Epithelial cell of prostate (primary cell): ENCODE measurements at regions not wholly inside any gene's neighbourhood (a gene's known extent, or its start where the extent isn't known, plus 50 kb on each side); places are given as distances from the start of the nearest gene placed in this dataset.

Experiments used
- DNase-seq: peaks from one replicate; pipeline ENCODE4 v3.0.0-alpha.2; 2011; ENCODE audit warnings: low read depth, low spot score
- H3K27ac ChIP-seq: fragments of 450-650 bp; 2 replicates; pipeline ENCODE4 v1.5.1; 2017; ENCODE audit warnings: mild to moderate bottlenecking

DNA sequence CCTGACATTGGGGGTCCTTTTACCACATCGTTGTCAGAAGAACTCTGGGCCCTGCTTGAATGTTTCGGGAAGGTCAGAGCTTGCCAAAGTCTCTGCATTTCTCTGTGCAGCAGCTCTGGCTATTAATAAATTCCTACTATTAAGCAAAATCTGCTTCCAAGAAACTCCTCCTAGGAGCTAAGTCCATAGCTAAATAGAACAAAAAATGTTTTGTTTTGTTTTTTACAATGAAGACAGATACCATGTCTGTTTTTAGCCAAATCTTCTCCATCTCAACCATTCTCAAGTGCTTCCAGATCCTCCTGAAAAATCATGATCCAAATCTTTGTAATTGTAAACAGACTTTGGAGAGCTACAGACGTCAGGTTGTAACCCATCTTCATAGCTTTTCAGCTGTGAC is 161.6 kb downstream of the SPATA18 start:
- DNase-seq = no peak
- no peak overlapping the region for H3K27ac ChIP-seq

DNA sequence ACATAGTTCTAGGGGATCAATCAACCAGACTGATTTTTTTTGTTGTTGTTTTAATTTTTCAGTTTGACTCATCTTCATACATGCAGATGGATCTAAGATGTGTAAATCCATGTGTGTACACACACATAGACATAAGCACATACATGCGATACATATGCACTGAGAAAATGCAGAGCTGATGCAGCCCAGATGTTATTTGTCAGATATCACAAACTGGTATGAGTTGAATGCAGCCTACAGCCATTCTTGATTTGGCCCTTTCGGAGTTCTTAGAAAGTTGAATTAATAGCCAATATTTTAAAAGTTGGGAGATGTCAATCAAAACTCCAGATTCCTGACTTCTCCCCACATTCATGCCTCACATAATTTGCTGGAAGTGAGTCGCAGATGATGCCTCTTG is 180.4 kb downstream of the SPATA18 start:
- no peak for DNase-seq
- no peak overlapping the region for H3K27ac ChIP-seq

DNA sequence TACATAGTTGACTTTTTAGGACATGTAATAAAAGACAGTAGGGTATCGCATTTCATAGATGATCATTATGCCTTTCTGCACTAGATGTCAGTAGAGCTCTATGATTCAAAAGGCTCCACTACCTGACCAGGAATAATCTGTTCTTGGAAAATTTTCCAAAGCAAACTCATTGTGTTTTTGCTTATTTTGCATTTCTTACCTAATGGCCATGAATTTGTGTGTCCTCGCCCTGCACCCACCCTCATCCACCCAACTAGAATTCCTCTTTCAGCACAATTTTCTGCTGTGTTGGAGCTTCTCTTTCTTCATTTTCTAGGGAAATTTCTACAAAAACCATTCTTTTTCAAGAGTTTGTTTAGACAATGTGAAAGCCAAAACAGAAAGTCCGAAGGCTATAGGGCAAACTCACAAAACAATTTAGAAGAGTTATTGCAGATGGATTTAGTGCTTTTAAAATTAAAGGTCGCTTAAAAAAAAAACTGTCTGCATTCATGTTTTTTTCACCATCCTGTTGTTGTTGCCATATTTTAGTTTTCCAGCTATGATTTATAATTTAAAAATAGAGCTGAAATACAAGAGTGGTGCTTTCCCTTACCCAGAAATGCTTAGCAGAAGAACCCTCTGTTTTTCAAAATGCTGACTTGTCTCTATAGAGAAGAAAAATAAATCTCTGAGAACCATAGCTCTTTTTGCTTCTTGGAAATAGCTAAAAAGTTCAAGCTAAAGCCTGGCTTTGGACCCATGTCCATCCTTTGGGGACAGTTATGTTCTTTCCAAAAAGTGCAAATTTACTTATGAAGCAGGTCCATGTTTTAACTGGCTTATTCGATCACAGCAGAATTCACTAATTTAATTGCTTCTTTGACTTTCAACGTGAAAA is 183.7 kb downstream of the SPATA18 start:
- DNase-seq = no peak
- no peak overlapping the region for H3K27ac ChIP-seq

DNA sequence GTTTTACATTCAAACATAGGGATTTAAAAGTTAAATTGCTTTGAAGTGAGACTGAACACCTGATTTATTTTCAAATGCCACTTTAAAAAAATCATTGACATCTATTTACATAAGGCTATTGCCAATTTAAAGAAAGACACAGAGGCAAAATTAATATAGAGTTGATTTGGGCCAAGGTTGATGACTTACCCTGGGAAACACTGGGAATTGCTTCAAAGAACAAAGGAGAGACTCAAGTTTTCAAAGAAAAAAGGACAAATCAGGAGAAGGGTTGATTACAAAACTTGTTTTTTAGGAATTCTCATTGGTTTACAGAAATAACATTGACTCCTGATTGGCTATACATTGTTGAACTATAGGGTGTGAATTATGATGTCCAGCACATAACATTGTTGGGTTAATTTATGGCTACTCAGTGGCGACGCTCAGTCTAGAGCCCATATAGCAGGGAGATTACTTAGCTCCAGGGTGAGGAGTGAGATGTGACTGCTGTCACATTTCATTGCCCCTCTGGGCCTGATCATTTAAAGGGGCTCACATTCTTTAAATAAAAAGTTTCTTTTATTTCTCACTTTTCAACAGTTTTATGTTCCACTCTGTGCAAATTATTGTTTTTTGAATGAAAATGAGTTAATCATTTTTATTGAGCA is 184.6 kb downstream of the SPATA18 start:
- no peak for DNase-seq
- no peak overlapping the region for H3K27ac ChIP-seq

DNA sequence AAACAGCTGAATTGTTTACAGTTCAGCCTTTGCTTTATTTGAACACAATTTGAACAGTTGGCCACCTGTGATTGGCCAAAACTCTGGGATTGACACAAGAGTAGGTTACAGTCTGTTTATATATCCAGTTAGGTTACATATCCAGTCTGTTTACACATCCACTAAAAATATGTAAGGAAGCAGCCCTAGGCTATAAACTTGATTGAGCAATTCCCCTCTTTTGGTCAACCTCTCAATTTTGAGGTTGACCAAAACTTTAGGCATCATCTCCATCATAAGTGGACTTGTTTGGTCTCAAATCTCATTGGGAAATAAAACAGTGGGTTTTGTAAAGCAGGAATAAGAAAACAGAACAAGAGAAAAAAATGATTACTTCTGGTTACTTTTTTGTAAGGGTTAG is 190.8 kb downstream of the SPATA18 start:
- no peak overlapping the region for H3K27ac ChIP-seq
- DNase-seq = no peak

DNA sequence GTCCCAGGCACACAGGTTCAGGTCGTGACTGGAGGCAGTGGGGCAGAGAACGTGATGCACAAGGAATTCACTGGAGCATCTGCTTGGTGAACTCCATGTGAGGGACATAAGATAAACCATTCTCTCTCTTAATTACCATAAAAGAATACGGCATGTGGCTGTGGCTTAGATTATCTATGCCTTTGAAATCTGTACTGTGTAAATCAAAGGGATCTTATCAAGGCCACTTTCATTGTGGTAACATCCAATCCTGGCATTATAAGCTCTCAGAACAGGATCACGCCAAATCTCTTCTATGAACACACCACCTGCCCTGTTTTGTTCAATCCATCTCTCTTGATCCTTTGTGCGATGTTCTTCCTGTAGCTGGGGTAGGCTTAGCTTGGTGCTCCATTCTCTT is 192.3 kb downstream of the SPATA18 start:
- no peak overlapping the region for H3K27ac ChIP-seq
- DNase-seq = no peak

DNA sequence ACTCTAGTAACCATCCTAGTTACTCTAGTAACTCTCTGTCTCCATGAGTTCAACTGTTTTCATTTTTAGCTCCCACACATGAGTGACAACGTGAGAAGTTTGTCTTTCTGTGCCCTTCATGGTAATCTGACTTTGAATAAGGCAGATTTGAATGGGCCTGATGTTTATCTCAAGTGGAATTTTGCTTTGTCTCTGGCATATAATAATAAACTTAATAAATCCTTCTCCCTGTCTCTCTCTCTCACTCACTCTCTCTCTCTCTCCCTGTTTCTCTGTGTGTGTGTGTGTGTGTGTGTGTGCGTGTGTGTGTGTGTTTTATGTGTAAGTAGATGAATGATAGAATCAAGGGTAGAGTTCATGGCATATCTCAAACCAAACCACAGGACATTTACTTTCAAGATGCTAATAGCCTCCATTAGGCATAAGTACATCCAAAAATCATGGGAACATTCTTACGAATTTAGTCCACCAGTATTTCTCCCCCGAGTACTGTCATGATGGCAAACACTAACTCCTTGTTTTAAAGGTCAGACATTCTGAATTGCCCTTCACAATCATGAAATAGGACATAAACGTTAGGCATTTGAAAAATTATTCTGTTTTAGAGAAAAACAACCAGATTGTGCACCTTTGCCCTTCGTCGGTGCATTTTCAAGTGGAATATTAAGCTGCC is 193.1 kb downstream of the SPATA18 start:
- no peak for DNase-seq
- no peak overlapping the region for H3K27ac ChIP-seq

DNA sequence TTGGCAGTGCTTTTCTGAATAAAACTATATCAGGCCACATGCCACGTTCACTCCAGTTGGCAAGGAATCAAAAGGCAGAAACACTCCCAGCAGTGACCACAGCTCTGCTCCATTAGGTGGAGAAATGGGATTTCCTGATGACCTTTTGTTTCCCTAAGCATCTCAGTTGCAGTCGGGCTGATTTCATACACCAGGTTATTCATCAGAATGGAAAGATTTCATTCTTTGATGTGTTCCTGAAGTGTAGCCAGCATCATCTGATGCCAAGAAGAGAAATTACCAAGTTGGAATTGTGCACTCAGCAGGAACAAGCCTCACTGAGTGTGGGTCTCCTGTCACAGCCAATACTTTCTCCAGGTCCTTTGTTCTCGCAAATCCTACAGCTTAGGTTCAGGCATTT is 193.7 kb downstream of the SPATA18 start:
- no peak for DNase-seq
- no peak overlapping the region for H3K27ac ChIP-seq

DNA sequence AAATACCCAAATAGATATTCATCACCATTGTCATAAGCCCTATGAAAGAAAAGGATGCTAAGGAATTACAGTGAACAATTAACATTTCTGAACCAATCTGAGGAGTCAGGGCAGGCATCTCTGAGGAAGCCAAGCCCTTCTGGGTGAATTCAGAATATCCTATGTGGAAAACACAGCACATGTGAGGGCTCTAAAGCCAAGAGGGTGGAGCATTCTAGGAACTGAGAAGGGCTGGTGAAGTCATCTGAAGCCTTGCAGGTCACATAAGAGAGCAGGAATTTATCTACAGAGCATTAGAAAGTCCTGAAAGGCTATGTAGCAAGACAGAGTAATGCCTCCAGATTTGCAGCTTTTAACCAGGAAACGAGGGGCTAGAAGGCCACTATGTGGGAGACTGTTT is 195.7 kb downstream of the SPATA18 start:
- no peak overlapping the region for H3K27ac ChIP-seq
- no peak for DNase-seq

DNA sequence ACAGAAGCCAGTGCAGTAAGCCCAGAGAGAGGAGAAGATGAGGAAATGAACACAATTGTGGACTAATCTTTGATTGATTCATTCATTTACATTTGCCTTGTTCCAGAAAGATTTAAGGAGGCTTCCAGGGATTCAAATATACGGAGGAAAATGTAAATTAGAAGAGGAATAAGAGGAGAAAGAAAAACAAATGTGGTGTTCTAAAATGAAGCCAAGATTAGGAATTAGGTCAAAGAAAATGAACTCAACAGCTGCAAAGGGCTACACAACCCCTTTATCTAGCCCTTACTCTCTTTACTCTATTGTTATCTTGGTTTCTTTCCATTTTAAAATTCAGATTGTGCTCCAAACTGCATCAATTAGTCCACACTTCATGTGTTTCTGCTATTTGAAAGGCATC is 196.8 kb downstream of the SPATA18 start:
- no peak for DNase-seq
- H3K27ac ChIP-seq = no peak overlapping the region

DNA sequence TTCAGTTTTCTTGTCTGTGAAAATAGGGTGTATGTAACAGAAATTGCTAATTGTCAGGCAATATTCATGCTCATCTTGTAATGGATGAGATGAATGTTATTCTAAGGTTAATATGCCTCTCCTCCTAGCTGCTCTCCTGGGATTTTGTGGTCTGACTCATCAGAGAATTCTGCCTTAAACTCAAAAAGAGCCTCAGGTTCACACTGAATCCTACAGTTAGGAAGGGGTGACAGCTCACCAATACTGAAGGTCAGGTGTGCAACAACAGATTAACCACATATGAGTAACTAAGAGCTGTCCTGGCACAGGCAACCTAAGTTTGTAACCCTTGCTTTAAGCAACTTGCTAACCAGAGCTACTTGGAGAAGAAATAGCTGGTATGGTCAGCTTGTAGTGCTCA is 197.7 kb downstream of the SPATA18 start:
- DNase-seq = peak; percentile 51
- H3K27ac ChIP-seq = no peak overlapping the region

DNA sequence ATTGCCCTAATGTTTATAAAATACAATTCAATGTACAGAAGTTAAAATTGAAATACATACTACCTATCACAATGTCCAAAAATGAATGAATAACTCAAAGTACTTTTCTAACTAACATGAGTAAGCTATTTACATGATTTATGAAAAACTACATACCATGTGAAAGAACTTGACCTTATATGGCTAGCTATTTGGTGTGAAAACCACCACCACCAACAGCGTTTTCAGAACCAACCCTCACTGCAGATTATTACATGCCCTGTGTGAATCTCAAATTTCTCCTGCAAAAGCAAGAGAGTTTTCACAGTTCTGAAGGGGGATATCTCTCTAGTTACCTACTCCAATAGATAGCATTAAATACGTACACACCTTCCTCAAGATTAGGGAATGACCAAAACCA is 198.5 kb downstream of the SPATA18 start:
- no peak for DNase-seq
- H3K27ac ChIP-seq = no peak overlapping the region

DNA sequence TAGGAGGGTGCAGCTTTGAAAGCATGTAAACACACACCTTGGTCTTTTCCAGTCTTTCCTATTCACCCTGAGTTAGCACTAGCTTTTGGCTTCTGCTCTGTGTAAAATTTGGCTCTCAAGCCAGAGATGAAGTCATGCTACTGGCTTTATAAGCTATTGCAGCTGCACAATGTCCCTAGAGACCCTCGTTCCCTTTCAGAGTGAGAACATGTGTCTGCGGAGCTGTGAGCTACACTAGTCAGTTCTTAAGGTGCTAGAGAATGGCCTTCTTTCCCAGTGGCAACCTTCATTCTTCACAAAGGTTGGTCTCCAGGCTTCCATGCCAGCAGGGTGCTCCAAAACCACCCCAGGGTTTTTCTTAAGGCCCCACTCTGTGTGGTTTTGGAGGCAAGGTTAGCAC is 199.1 kb downstream of the SPATA18 start:
- DNase-seq = no peak
- H3K27ac ChIP-seq = no peak overlapping the region

DNA sequence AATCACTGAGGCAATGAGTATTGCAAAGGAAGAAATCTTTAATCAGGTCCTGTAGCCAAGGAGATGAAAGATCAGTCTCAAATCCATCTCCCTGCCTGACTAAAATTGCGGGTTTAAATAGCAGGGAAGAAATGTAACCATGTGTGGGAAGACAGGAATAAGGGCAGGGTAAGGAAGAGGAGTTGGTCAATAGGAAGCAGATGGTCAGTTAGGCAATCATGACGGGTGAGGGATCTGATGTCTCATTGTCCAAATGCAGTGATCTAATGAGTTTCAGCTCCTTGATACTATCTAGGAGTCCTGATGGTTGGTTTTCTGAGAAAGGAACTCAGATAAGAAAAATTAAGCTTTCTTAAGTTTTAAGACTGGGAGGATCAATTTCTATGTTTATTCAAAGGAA is 200.8 kb downstream of the SPATA18 start:
- DNase-seq = no peak

DNA sequence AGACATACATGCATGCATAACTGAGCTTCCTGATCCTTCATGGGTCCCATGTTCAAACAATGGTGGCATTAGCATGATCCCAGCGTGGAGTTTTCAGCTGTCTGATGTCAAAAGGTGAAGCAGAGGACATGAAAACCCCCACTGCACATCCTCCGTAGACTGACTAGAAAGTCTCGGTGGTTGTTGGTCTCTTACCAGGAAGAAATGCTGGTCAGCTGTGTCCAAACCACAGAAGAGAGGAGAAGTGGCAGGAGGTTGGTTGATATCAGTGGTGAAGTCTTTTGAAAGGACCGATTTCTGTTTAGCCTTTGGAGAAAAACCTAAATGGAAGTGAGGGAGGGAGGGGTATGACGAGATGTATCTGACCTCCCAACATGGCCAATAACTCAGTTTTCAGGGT is 201.9 kb downstream of the SPATA18 start:
- H3K27ac ChIP-seq = no peak overlapping the region
- DNase-seq = no peak

More for the DNA sequence above, 200.8 kb downstream of the SPATA18 start:
- no peak overlapping the region for H3K27ac ChIP-seq

DNA sequence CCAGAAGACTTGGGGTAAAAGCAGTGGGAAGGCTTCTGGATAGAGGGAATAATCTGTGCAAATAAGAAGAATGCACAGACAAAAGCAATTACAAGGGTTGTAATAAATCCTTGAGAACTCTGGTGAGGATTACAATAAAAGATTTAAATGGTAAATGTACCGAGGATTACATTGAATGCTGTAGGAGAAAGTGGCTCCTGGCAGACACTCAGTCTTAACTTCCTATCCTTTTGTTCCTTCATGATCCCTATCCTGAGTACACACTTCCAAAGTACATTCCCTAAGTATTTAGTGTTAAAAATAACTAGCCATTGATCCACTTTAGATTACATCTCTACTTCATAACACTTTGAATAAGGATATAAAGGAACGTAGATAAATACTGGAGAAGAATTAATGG is 205.4 kb downstream of the SPATA18 start:
- H3K27ac ChIP-seq = no peak overlapping the region
- DNase-seq = no peak

DNA sequence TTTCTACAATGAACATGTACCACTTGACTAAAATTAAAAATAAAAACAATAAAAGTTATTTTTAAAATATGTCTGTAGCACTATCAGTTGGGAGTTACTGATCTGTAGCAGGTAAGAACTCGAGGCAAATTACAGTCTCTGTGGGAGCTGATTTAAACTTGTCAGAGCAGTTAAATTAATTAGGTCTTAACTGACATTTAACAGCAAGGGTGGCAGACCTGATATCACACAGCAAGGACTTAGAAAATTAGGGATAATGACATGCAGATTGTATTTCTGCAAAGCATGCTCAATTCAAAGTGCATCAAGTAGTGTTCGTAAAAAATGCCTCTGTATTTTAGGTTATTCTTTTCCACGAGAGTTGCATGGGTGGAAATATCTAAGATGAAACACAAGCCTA is 208.9 kb downstream of the SPATA18 start:
- no peak overlapping the region for H3K27ac ChIP-seq
- DNase-seq = no peak

DNA sequence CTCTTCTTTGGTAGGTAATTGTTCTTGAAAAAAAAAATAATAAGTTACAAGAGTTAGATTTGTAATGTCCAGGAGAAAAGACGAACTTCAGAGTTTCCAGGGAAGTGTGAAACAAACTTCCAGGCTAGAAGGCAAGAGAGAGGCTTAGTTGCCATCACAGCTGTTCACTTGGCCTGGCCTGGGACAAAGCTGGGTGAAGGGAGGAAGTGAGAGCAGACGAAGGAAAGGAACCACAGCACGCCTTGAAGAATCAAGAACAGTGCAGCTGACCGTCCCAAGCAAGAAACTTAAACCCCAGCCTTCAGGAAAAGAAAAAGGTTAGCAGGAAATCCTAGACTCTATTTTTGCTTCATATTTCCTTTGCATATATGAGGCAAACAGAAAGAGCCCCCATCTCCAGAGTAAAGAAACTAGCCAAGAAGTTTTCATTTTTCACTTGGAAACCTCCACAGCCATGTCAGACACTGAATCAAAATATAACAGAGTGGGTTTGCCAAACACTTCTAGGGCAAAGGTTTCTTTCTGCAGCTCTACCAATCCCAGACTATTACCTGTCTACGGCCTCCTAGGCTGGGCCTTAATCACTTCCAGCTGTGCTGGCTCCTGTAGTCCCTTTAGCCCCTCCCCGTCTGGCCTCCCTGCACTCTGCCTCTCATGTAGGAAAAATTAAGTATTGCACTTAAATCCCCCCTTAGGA is 209.6 kb downstream of the SPATA18 start:
- no peak for DNase-seq
- no peak overlapping the region for H3K27ac ChIP-seq

DNA sequence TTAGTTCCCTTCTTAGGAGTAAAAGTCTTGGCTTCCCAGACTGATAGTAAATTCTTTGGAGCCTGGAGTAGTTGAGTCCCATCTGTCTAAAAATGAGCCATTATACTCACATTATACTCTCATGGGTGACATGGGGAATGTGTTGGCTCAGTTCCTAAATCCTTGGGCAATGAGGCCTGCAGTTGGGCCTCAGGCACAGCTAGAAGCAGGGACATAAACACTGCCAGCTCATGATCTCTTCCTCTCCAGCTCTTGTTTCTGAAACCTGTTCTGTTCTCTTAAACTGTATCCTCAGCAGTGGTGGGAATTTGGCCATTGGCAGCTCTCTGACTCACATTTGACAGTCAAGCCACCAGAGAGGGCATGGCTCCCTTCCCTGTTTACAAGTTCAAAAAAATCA is 212.5 kb downstream of the SPATA18 start:
- DNase-seq = peak; percentile 10
- peak overlapping the region; percentile 46 for H3K27ac ChIP-seq

DNA sequence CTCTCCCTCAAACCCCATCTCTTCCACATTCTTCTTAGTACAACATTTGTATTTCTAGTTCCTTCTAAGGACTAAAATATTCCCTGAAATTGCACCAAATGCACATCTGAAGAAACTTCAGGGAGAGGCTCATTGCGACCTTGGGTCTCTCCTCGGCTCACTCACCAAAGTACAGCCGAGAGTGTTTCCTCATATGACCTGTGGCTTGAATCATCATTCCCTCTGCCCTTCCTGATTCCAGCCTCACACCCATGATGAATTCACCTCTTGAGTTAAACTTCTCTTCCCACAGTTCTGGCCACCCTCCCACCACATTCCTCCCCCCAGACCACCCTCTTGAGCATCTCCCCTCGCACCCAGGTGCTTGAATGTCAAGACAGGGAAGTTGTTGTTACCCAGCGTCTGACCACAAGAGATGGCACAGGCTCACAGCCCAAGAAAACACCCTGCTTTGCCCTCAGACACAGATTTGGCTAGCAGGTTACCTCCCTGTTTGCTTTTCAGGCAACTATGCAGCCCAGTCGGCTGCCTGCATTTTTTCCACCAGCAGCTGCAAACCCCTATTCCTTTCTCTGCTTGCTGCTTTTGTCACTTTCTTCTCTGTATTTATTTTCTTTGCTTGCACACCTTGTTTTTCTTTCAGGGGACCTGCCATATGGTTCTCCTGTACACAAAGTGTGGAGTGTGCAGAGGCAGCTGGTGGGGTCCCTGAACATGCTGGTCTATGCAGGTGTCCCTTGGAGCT is 214.8 kb downstream of the SPATA18 start:
- peak overlapping the region; percentile 46 for H3K27ac ChIP-seq
- no peak for DNase-seq
